Gastroesophageal sphincter (tissue), 4 donors: ENCODE measurements at regions not wholly inside any gene's neighbourhood (a gene's known extent, or its start where the extent isn't known, plus 50 kb on each side); places are given as distances from the start of the nearest gene placed in this dataset.
"Not testable (repeated sequence)": the region's sequence is repeated elsewhere in the genome, so short reads cannot be mapped to it uniquely, and the experiment has no call there.

ENCODE experiments used
- ATAC-seq: fragments of 150-250 bp; one replicate; pipeline ENCODE4 v1.9.1; 2016; ENCODE audit warnings: mild to moderate bottlenecking, moderate library complexity
- H3K27ac ChIP-seq, 4 donors: fragments of 200-600 bp; sonication (generic) in 3 of 4; 1 replicate in 3 of 4; 2 replicates in 1 of 4; pipeline ENCODE4 v1.5.1; 2016 to 2019
- H3K27me3 ChIP-seq: fragments of 200-600 bp; sonication (generic); one replicate; pipeline ENCODE4 v1.5.1; 2019
- H3K36me3 ChIP-seq, 2 donors: fragments of 200-600 bp; sonication (generic); one replicate each; pipeline ENCODE4 v1.5.1; 2019; ENCODE audit warnings: control low read depth in 1 of 2
- H3K4me1 ChIP-seq, 3 donors: fragments of 200-600 bp; sonication (generic); 1 replicate in 2 of 3; 2 replicates in 1 of 3; pipeline ENCODE4 v1.5.1; 2016 to 2019; ENCODE audit warnings: control low read depth in 2 of 3
- H3K4me3 ChIP-seq, 2 donors: fragments of 200-600 bp; sonication (generic); one replicate each; pipeline ENCODE4 v1.5.1; 2019; ENCODE audit warnings: mild to moderate bottlenecking in 1 of 2, moderate library complexity in 1 of 2
- H3K9me3 ChIP-seq, 3 donors: fragments of 200-600 bp; sonication (generic); one replicate each; pipeline ENCODE4 v1.5.1; 2017 to 2019; ENCODE audit warnings: control low read depth in 2 of 3
- CTCF ChIP-seq, 4 experiments: fragments of 200-600 bp in 2 of 4; fragments of 450-650 bp in 2 of 4; sonication (generic) in 1 of 4; IDR thresholded peaks; one replicate each; pipeline ENCODE4 v1.5.1; 2017 to 2019; ENCODE audit warnings: antibody characterized with exemption in 4 of 4, mild to moderate bottlenecking in 2 of 4, moderate library complexity in 2 of 4
- EP300 ChIP-seq: sonication (generic); formaldehyde crosslinking; IDR thresholded peaks from one replicate; pipeline ENCODE4 v1.6.1; 2017; ENCODE audit warnings: antibody characterized with exemption, mild to moderate bottlenecking
- POLR2A ChIP-seq, 2 donors: fragments of 450-650 bp; IDR thresholded peaks; one replicate each; pipeline ENCODE4 v1.6.1; 2017; ENCODE audit warnings: antibody characterized with exemption in 2 of 2, mild to moderate bottlenecking in 2 of 2, moderate library complexity in 1 of 2
- POLR2AphosphoS5 ChIP-seq: sonication (generic); formaldehyde crosslinking; IDR thresholded peaks from one replicate; pipeline ENCODE4 v1.6.1; 2017; ENCODE audit warnings: antibody characterized with exemption
- WGBS, 2 donors: methylation state at CpG; one replicate each; pipeline ENCODE4 v1.1.5; 2018; ENCODE audit warnings: low coverage in 1 of 2; 5-methylcytosine and 5-hydroxymethylcytosine counted together

- no peak overlapping the region for H3K4me3 ChIP-seq
- TF ChIP-seq POLR2A (IDR thresholded peaks at IDR 0.05) (no peak), EP300 (no peak), CTCF (IDR thresholded peaks at IDR 0.05) (no peak), POLR2AphosphoS5 (no peak)
- H3K36me3 ChIP-seq, result no peaks in the 10 kb centered on the region
- H3K27me3 ChIP-seq, result no peaks in the 10 kb centered on the region
- peaks cover 0 to 44% (median 17%) of the 10 kb centered on the region in 3 donors for H3K4me1 ChIP-seq
- H3K9me3 ChIP-seq, result no peaks in the 10 kb centered on the region
- WGBS, 2 donors, result 91 to 96% methylated on average over 6 to 11 of the region's 12 CpGs
- ATAC-seq, result no peak
- peak overlapping the region in 3 of 4 donors; percentile 17 to 33 (median 20) for H3K27ac ChIP-seq
Measured at GRCh38 chr6:44020664-44021425, 106.4 kb downstream of the MRPL14 start.

GRCh38 chr6:44020148-44020547 lies 107.1 kb downstream of the MRPL14 start:
- Histone ChIP-seq H3K4me1 (peaks cover 0 to 42% (median 17%) of the 10 kb centered on the region in 3 donors), H3K27ac (peak overlapping the region in 3 of 4 donors; percentile 17 to 33 (median 20)), H3K9me3 (no peaks in the 10 kb centered on the region), H3K36me3 (no peaks in the 10 kb centered on the region), H3K27me3 (no peaks in the 10 kb centered on the region), H3K4me3 (no peak overlapping the region)
- peak; percentile 9 for TF ChIP-seq POLR2AphosphoS5
- TF ChIP-seq POLR2A (IDR thresholded peaks at IDR 0.05), result no peak
- no peak for TF ChIP-seq EP300
- TF ChIP-seq CTCF (IDR thresholded peaks at IDR 0.05), result no peak
- WGBS, 2 donors, result 20 to 25% methylated on average over 1 to 2 of the region's 2 CpGs
- ATAC-seq, result peak; percentile 77

- H3K27ac ChIP-seq, ATAC-seq, H3K9me3 ChIP-seq, H3K36me3 ChIP-seq, H3K4me3 ChIP-seq, H3K27me3 ChIP-seq: not testable (repeated sequence)
- WGBS, 2 donors, result 93 to 100% methylated on average over 2 of the region's 3 CpGs
- peaks cover 0 to 32% (median 17%) of the 10 kb centered on the region in 3 donors for H3K4me1 ChIP-seq
Measured at GRCh38 chr6:44017307-44017706, 109.9 kb downstream of the MRPL14 start.

GRCh38 chr6:44016131-44016870 lies 111.0 kb downstream of the MRPL14 start:
- Histone ChIP-seq H3K27me3 (no peaks in the 10 kb centered on the region), H3K4me1 (peaks cover 0 to 27% (median 15%) of the 10 kb centered on the region in 3 donors), H3K27ac (no peak overlapping the region), H3K4me3 (no peak overlapping the region), H3K36me3 (no peaks in the 10 kb centered on the region), H3K9me3 (no peaks in the 10 kb centered on the region)
- ATAC-seq, result no peak
- TF ChIP-seq EP300, result no peak
- no peak for TF ChIP-seq POLR2AphosphoS5
- no peak for TF ChIP-seq CTCF (IDR thresholded peaks at IDR 0.05)
- TF ChIP-seq POLR2A (IDR thresholded peaks at IDR 0.05), result no peak
- WGBS, 2 donors, result 81 to 82% methylated on average over 3 to 4 of the region's 5 CpGs

GRCh38 chr6:44012078-44012493 lies 115.2 kb downstream of the MRPL14 start:
- no peaks in the 10 kb centered on the region for H3K27me3 ChIP-seq
- no peak overlapping the region for H3K27ac ChIP-seq
- no peaks in the 10 kb centered on the region for H3K36me3 ChIP-seq
- peak; percentile 22 for ATAC-seq
- 60 to 95% methylated on average over 3 of the region's 3 CpGs for WGBS, 2 donors
- TF ChIP-seq POLR2AphosphoS5 (no peak), EP300 (no peak), CTCF (IDR thresholded peaks at IDR 0.05) (no peak), POLR2A (IDR thresholded peaks at IDR 0.05) (no peak)
- H3K9me3 ChIP-seq, result no peaks in the 10 kb centered on the region
- H3K4me3 ChIP-seq, result no peak overlapping the region
- H3K4me1 ChIP-seq, result peaks cover 0 to 24% (median 14%) of the 10 kb centered on the region in 3 donors
